CD4-positive, alpha-beta T cell treated with Interleukin-21 for 1 hour (primary cell): ENCODE measurements at regions not wholly inside any gene's neighbourhood (a gene's known extent, or its start where the extent isn't known, plus 50 kb on each side); places are given as distances from the start of the nearest gene placed in this dataset.
A peak's percentile ranks its signal among the peaks of the same experiment; 100 is the strongest.

Experiments used
- DNase-seq: peaks from one replicate; pipeline ENCODE4 v3.0.0-alpha.2; 2020

GRCh38 chr15:87628311-87628710, 628.2 kb downstream of the NTRK3 start:
- DNase-seq: no peak

- no peak for DNase-seq
Observed at GRCh38 chr15:87626860-87627259, 629.7 kb downstream of the NTRK3 start.

- no peak for DNase-seq
Observed at GRCh38 chr15:87623832-87624231, 632.7 kb downstream of the NTRK3 start.

GRCh38 chr15:87620393-87620792, 636.1 kb downstream of the NTRK3 start:
- no peak for DNase-seq

- no peak for DNase-seq
Observed at GRCh38 chr15:87619161-87619960, 637.2 kb downstream of the NTRK3 start.

GRCh38 chr15:87618203-87618725, 638.3 kb downstream of the NTRK3 start:
- DNase-seq: no peak

- DNase-seq: no peak
Observed at GRCh38 chr15:87614704-87615103, 641.8 kb downstream of the NTRK3 start.

GRCh38 chr15:87610366-87610765, 646.2 kb downstream of the NTRK3 start:
- no peak for DNase-seq

- no peak for DNase-seq
Observed at GRCh38 chr15:87609894-87610293, 646.6 kb downstream of the NTRK3 start.

- DNase-seq: no peak
Observed at GRCh38 chr15:87609474-87609873, 647.1 kb downstream of the NTRK3 start.

- no peak for DNase-seq
Observed at GRCh38 chr15:87608238-87609028, 648.1 kb downstream of the NTRK3 start.

- DNase-seq: no peak
Observed at GRCh38 chr15:87606971-87607370, 649.6 kb downstream of the NTRK3 start.

- DNase-seq: no peak
Observed at GRCh38 chr15:87604857-87605446, 651.6 kb downstream of the NTRK3 start.

GRCh38 chr15:87602371-87602770, 654.2 kb downstream of the NTRK3 start:
- no peak for DNase-seq

GRCh38 chr15:87599616-87600015, 656.9 kb downstream of the NTRK3 start:
- no peak for DNase-seq

GRCh38 chr15:87597346-87598052, 659.0 kb downstream of the NTRK3 start:
- DNase-seq: peak; percentile 49

GRCh38 chr15:87591582-87591981, 665.0 kb downstream of the NTRK3 start:
- no peak for DNase-seq

- DNase-seq: no peak
Observed at GRCh38 chr15:87591042-87591441, 665.5 kb downstream of the NTRK3 start.

- no peak for DNase-seq
Observed at GRCh38 chr15:87589134-87589533, 667.4 kb downstream of the NTRK3 start.

GRCh38 chr15:87582169-87582568, 674.4 kb downstream of the NTRK3 start:
- DNase-seq: no peak

GRCh38 chr15:87579537-87579936, 677.0 kb downstream of the NTRK3 start:
- no peak for DNase-seq

- no peak for DNase-seq
Observed at GRCh38 chr15:87578776-87579175, 677.8 kb downstream of the NTRK3 start.

GRCh38 chr15:87577336-87577735, 679.2 kb downstream of the NTRK3 start:
- no peak for DNase-seq
